Activated CD4-positive, alpha-beta T cell treated with anti-CD3 and anti-CD28 coated beads, Interleukin-2, amount 10 ng/mL, durations not matched to agents 7 days and 5 days (primary cell): ENCODE measurements at regions not wholly inside any gene's neighbourhood (a gene's known extent, or its start where the extent isn't known, plus 50 kb on each side); places are given as distances from the start of the nearest gene placed in this dataset.
"Not testable (repeated sequence)": the region's sequence is repeated elsewhere in the genome, so short reads cannot be mapped to it uniquely, and the experiment has no call there.

Source experiments
- CTCF ChIA-PET: fragments of 350-600 bp; sonication (Branson Sonifier 250); formaldehyde crosslinking; loops from one replicate; lab custom pipeline; 2021; ENCODE audit warnings: antibody characterized with exemption; lab: Charles Lee
- POLR2A ChIA-PET: fragments of 350-600 bp; sonication (Branson Sonifier 250); formaldehyde crosslinking; loops from one replicate; lab custom pipeline; 2021; ENCODE audit warnings: antibody characterized with exemption; lab: Charles Lee
- DNase-seq: peaks from one replicate; pipeline ENCODE4 v3.0.0-alpha.2; 2020
- H3K27ac Mint-ChIP-seq: one replicate; pipeline ENCODE4 v1.8.0; 2021; ENCODE audit warnings: mild to moderate bottlenecking, moderate library complexity, mixed read lengths
- H3K27me3 Mint-ChIP-seq: one replicate; pipeline ENCODE4 v1.8.0; 2021; ENCODE audit warnings: mixed read lengths
- H3K36me3 Mint-ChIP-seq: one replicate; pipeline ENCODE4 v1.8.0; 2021; ENCODE audit warnings: low read depth, mixed read lengths
- H3K4me1 Mint-ChIP-seq: one replicate; pipeline ENCODE4 v1.8.0; 2021; ENCODE audit warnings: mixed read lengths
- H3K4me3 Mint-ChIP-seq: one replicate; pipeline ENCODE4 v1.8.0; 2021; ENCODE audit warnings: mild to moderate bottlenecking, moderate library complexity, mixed read lengths
- H3K9me3 Mint-ChIP-seq: one replicate; pipeline ENCODE4 v1.8.0; 2021; ENCODE audit warnings: mixed read lengths

DNA sequence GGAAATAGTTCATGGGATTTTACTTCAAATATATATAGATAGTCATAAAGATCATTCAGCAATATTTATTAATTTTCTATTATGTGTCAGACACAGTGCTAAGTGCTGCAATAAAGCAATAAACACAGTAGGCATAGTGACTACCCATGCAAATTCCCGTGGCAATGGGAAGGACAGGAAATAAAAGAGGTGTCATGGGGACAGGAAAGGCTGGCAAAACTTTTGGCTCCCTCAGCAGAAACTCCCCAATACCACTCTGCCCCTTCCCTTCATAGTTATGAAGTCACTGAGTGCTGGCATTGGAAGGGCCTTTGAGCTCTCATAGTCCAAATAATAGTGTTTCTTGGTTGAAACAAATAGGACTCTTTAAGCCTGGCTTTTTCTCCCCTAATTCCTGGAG, 104.4 kb upstream of the DPT start:
- ChIA-PET CTCF (no interaction called here), POLR2A (no interaction called here)
- no peak for DNase-seq
- Mint-ChIP-seq H3K27ac (no peak overlapping the region), H3K36me3 (no peaks in the 10 kb centered on the region), H3K4me3 (no peak overlapping the region), H3K9me3 (no peaks in the 10 kb centered on the region), H3K4me1 (peaks cover 6% of the 10 kb centered on the region), H3K27me3 (no peaks in the 10 kb centered on the region)

- Mint-ChIP-seq H3K4me3 (no peak overlapping the region), H3K27ac (peak overlapping the region; percentile 15), H3K4me1 (peaks cover 6% of the 10 kb centered on the region), H3K9me3 (no peaks in the 10 kb centered on the region), H3K27me3 (no peaks in the 10 kb centered on the region), H3K36me3 (no peaks in the 10 kb centered on the region)
- ChIA-PET CTCF (no interaction called here), POLR2A (no interaction called here)
- DNase-seq = no peak
These were observed 104.8 kb upstream of the DPT start for GRCh38 chr1:168833801-168834224.

GRCh38 chr1:168834225-168834872, 105.3 kb upstream of the DPT start:
- peak overlapping the region; percentile 15 for H3K27ac Mint-ChIP-seq
- ChIA-PET POLR2A (no interaction called here), CTCF (no interaction called here)
- no peaks in the 10 kb centered on the region for H3K36me3 Mint-ChIP-seq
- H3K9me3 Mint-ChIP-seq = no peaks in the 10 kb centered on the region
- peaks cover 6% of the 10 kb centered on the region for H3K4me1 Mint-ChIP-seq
- H3K4me3 Mint-ChIP-seq = no peak overlapping the region
- no peaks in the 10 kb centered on the region for H3K27me3 Mint-ChIP-seq
- DNase-seq = no peak

GRCh38 chr1:168835176-168835575, 106.2 kb upstream of the DPT start:
- Mint-ChIP-seq H3K9me3 (no peaks in the 10 kb centered on the region), H3K27me3 (no peaks in the 10 kb centered on the region), H3K4me1 (peaks cover 6% of the 10 kb centered on the region), H3K36me3 (no peaks in the 10 kb centered on the region), H3K27ac (no peak overlapping the region), H3K4me3 (no peak overlapping the region)
- POLR2A ChIA-PET = no interaction called here
- DNase-seq = no peak
- CTCF ChIA-PET = no interaction called here

DNA sequence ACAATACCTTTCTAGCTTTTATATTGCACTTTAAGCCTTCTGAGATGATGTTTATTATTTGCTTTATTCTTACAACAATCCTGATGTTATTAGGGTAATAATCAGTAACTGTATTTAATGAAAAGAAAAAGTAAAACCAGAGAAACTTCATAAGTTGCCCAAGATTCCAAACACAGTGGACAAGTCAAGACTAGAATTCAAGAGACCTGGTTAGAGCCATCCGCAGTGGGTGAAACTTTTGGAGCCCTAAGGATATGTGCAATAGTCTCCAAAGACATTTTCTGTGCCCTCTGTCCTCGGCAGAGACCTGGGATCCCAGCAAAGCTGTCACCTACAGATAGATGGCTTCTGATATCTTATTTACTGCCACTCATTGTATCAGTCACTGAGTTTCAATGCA, 106.8 kb upstream of the DPT start:
- no peaks in the 10 kb centered on the region for H3K9me3 Mint-ChIP-seq
- peaks cover 6% of the 10 kb centered on the region for H3K4me1 Mint-ChIP-seq
- no peaks in the 10 kb centered on the region for H3K36me3 Mint-ChIP-seq
- peaks cover 2% of the 10 kb centered on the region for H3K27me3 Mint-ChIP-seq
- CTCF ChIA-PET = no interaction called here
- H3K27ac Mint-ChIP-seq = no peak overlapping the region
- no peak overlapping the region for H3K4me3 Mint-ChIP-seq
- POLR2A ChIA-PET = no interaction called here
- no peak for DNase-seq

GRCh38 chr1:168836469-168836868, 107.5 kb upstream of the DPT start:
- Mint-ChIP-seq H3K27me3 (peaks cover 2% of the 10 kb centered on the region), H3K4me1 (peaks cover 6% of the 10 kb centered on the region)
- CTCF ChIA-PET = no interaction called here

GRCh38 chr1:168837230-168837629, 108.2 kb upstream of the DPT start:
- DNase-seq, H3K4me3 Mint-ChIP-seq, H3K27ac Mint-ChIP-seq: not testable (repeated sequence)

More at GRCh38 chr1:168836469-168836868, 107.5 kb upstream of the DPT start:
- Mint-ChIP-seq H3K9me3 (no peaks in the 10 kb centered on the region), H3K36me3 (no peaks in the 10 kb centered on the region), H3K27ac (no peak overlapping the region), H3K4me3 (no peak overlapping the region)
- DNase-seq = no peak
- POLR2A ChIA-PET = no interaction called here

DNA sequence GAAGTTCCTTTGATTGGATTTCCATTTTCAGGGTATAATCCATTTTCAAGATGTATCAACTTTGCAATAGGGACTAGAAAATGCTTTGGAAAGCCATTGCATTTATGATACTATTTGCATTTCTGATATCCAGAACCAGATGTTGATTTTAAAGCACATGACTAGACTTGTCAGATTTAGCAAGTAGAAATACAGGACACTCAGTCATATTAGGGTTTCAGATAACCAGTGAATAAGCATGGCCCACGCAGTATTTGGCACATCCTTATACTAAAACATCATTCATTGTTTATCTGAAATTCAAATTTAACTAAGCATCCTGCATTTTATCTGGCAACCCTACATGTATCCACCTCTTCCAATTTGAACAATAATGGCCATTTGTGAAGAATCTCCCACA, 113.3 kb upstream of the DPT start:
- DNase-seq = no peak
- Mint-ChIP-seq H3K27ac (no peak overlapping the region), H3K9me3 (no peaks in the 10 kb centered on the region), H3K27me3 (peaks cover 4% of the 10 kb centered on the region), H3K4me3 (no peak overlapping the region), H3K36me3 (no peaks in the 10 kb centered on the region), H3K4me1 (no peaks in the 10 kb centered on the region)
- ChIA-PET CTCF (interaction anchor here (0.6 kb wide), 1 partner anchor 221 kb away, joined by 3 read pairs; no protein-coding TSS in a partner anchor), POLR2A (no interaction called here)

More at GRCh38 chr1:168837230-168837629, 108.2 kb upstream of the DPT start:
- CTCF ChIA-PET, H3K36me3 Mint-ChIP-seq, H3K27me3 Mint-ChIP-seq, H3K4me1 Mint-ChIP-seq, H3K9me3 Mint-ChIP-seq, POLR2A ChIA-PET: not testable (repeated sequence)

- Mint-ChIP-seq H3K9me3 (no peaks in the 10 kb centered on the region), H3K27me3 (peaks cover 4% of the 10 kb centered on the region), H3K4me3 (no peak overlapping the region), H3K36me3 (no peaks in the 10 kb centered on the region), H3K4me1 (no peaks in the 10 kb centered on the region), H3K27ac (no peak overlapping the region)
- no peak for DNase-seq
- ChIA-PET CTCF (no interaction called here), POLR2A (no interaction called here)
These were observed 113.9 kb upstream of the DPT start for GRCh38 chr1:168842916-168843315.

- no peaks in the 10 kb centered on the region for H3K4me1 Mint-ChIP-seq
- ChIA-PET CTCF (no interaction called here), POLR2A (no interaction called here)
- peaks cover 6% of the 10 kb centered on the region for H3K27me3 Mint-ChIP-seq
- no peak overlapping the region for H3K27ac Mint-ChIP-seq
- H3K4me3 Mint-ChIP-seq = no peak overlapping the region
- DNase-seq = no peak
- no peaks in the 10 kb centered on the region for H3K36me3 Mint-ChIP-seq
- H3K9me3 Mint-ChIP-seq = no peaks in the 10 kb centered on the region
These were observed 114.4 kb upstream of the DPT start for GRCh38 chr1:168843401-168843800.

DNA sequence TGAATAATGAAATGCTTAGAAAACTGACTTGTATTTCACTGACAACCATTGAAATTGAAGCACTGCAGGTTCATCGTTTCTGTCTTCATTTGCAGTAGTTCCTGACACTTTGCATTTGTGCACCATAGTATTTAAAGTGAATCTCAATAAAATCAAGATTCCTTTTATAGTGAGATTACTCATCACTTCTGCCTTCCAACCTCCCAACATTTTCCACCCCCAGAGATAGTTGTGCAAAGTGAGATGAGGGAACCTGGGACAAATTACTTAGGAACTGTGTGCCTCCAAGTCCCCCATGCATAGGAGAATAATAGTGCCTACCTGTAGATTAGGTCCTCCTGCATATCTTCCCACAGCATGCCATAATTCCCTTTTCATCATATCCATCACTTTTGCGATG, 114.9 kb upstream of the DPT start:
- no peaks in the 10 kb centered on the region for H3K4me1 Mint-ChIP-seq
- CTCF ChIA-PET = no interaction called here

GRCh38 chr1:168845140-168845539, 116.1 kb upstream of the DPT start:
- Mint-ChIP-seq H3K9me3 (no peaks in the 10 kb centered on the region), H3K4me1 (no peaks in the 10 kb centered on the region), H3K27ac (no peak overlapping the region), H3K36me3 (no peaks in the 10 kb centered on the region), H3K27me3 (peaks cover 6% of the 10 kb centered on the region), H3K4me3 (no peak overlapping the region)
- ChIA-PET POLR2A (no interaction called here), CTCF (no interaction called here)
- no peak for DNase-seq

More for the DNA sequence above, 114.9 kb upstream of the DPT start:
- no peaks in the 10 kb centered on the region for H3K9me3 Mint-ChIP-seq
- POLR2A ChIA-PET = no interaction called here
- DNase-seq = no peak
- no peaks in the 10 kb centered on the region for H3K36me3 Mint-ChIP-seq
- H3K27me3 Mint-ChIP-seq = peaks cover 6% of the 10 kb centered on the region
- H3K4me3 Mint-ChIP-seq = no peak overlapping the region
- H3K27ac Mint-ChIP-seq = no peak overlapping the region

GRCh38 chr1:168848051-168848450, 119.0 kb upstream of the DPT start:
- no peak for DNase-seq
- H3K4me1 Mint-ChIP-seq = no peaks in the 10 kb centered on the region
- H3K9me3 Mint-ChIP-seq = no peaks in the 10 kb centered on the region
- no peak overlapping the region for H3K4me3 Mint-ChIP-seq
- no peak overlapping the region for H3K27ac Mint-ChIP-seq
- ChIA-PET CTCF (no interaction called here), POLR2A (no interaction called here)
- H3K36me3 Mint-ChIP-seq = no peaks in the 10 kb centered on the region
- H3K27me3 Mint-ChIP-seq = peaks cover 6% of the 10 kb centered on the region

DNA sequence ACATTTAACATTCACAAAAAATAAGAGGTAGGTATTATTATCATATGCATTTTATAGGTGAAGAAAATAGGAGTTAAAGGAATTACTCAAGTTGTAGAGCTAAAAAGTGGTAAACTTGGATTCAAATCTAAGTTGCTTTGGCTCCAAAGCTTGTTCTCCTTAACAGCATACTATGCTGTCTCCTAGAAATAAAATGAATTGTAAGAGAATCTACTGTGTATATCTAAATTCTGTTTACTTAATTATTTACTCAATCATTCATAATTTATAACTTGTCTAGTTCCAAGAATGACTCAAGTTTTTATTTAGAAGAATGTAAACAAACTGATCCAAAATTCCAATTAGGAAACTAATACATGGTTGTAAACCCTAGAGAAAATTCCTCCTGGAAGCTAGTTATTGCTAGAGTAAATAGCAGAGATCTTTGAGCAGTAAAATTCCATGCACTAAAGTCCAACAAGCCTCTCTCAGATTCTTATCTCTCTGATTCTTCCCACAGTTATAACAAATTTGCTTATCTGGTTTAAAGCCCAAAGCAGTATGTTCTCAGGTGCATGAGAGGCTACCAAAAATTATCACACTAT, 132.5 kb upstream of the DPT start:
- Mint-ChIP-seq H3K27ac (no peak overlapping the region), H3K36me3 (no peaks in the 10 kb centered on the region), H3K9me3 (peaks cover 4% of the 10 kb centered on the region), H3K27me3 (no peaks in the 10 kb centered on the region), H3K4me1 (no peaks in the 10 kb centered on the region), H3K4me3 (no peak overlapping the region)
- DNase-seq = no peak
- POLR2A ChIA-PET = no interaction called here
- CTCF ChIA-PET = no interaction called here
